Frontal cortex (tissue), 3 donors: ENCODE measurements at regions not wholly inside any gene's neighbourhood (a gene's known extent, or its start where the extent isn't known, plus 50 kb on each side); places are given as distances from the start of the nearest gene placed in this dataset.

Experiments
- DNase-seq, 2 donors: peaks; one replicate each; pipeline ENCODE4 v3.0.0; 2012; ENCODE audit warnings: low spot score in 2 of 2
- FAIRE-seq: peaks from 2 replicates; lab custom pipeline; 2012; peaks lifted over from hg19 to GRCh38; lab: Jason Lieb, UNC
- donor health status: control.
- donor health status: control.
- donor health status: control.

- no peak for FAIRE-seq
- no peak for DNase-seq
Measured at GRCh38 chr7:98518159-98518947, 98.7 kb upstream of the NPTX2 start.

- DNase-seq (no peak), FAIRE-seq (no peak)
Measured at GRCh38 chr7:98515201-98515600, 101.9 kb upstream of the NPTX2 start.

- no peak for DNase-seq
- no peak for FAIRE-seq
Measured at GRCh38 chr7:98514211-98515031, 102.7 kb upstream of the NPTX2 start.

- no peak for DNase-seq
- FAIRE-seq: no peak
Measured at GRCh38 chr7:98511175-98511574, 105.9 kb upstream of the NPTX2 start.

- no peak for DNase-seq
- FAIRE-seq: no peak
Measured at GRCh38 chr7:98509836-98510235, 107.2 kb upstream of the NPTX2 start.

GRCh38 chr7:98506471-98506870, 105.6 kb upstream of the BAIAP2L1 start:
- DNase-seq (no peak), FAIRE-seq (no peak)

- no peak for FAIRE-seq
- no peak for DNase-seq
Measured at GRCh38 chr7:98500764-98501163, 99.9 kb upstream of the BAIAP2L1 start.

- no peak for DNase-seq
- FAIRE-seq: no peak
Measured at GRCh38 chr7:98496618-98497017, 95.7 kb upstream of the BAIAP2L1 start.

- DNase-seq (no peak), FAIRE-seq (no peak)
Measured at GRCh38 chr7:98495200-98495955, 94.5 kb upstream of the BAIAP2L1 start.

- FAIRE-seq (no peak), DNase-seq (no peak)
Measured at GRCh38 chr7:98493030-98493778, 92.3 kb upstream of the BAIAP2L1 start.

- DNase-seq (no peak), FAIRE-seq (no peak)
Measured at GRCh38 chr7:98488167-98488566, 87.3 kb upstream of the BAIAP2L1 start.

- FAIRE-seq: no peak
- DNase-seq: no peak
Measured at GRCh38 chr7:98483964-98484545, 83.2 kb upstream of the BAIAP2L1 start.

GRCh38 chr7:98483276-98483963, 82.5 kb upstream of the BAIAP2L1 start:
- no peak for DNase-seq
- no peak for FAIRE-seq

GRCh38 chr7:98479318-98479717, 78.4 kb upstream of the BAIAP2L1 start:
- FAIRE-seq (no peak), DNase-seq (no peak)

- DNase-seq: no peak
Measured at GRCh38 chr7:98475352-98475751, 74.5 kb upstream of the BAIAP2L1 start.

GRCh38 chr7:98474558-98474957, 73.7 kb upstream of the BAIAP2L1 start:
- DNase-seq: no peak
- FAIRE-seq: no peak

More at GRCh38 chr7:98475352-98475751, 74.5 kb upstream of the BAIAP2L1 start:
- no peak for FAIRE-seq

GRCh38 chr7:98472521-98472954, 71.6 kb upstream of the BAIAP2L1 start:
- no peak for DNase-seq
- FAIRE-seq: no peak

GRCh38 chr7:98470485-98471240, 69.8 kb upstream of the BAIAP2L1 start:
- FAIRE-seq: no peak

More at GRCh38 chr7:98470485-98471240, 69.8 kb upstream of the BAIAP2L1 start:
- peak in 1 of 2 donors; percentile 66 for DNase-seq
